ENCODE measurements at regions not wholly inside any gene's neighbourhood (a gene's known extent, or its start where the extent isn't known, plus 50 kb on each side); places are given as distances from the start of the nearest gene placed in this dataset.

DNA sequence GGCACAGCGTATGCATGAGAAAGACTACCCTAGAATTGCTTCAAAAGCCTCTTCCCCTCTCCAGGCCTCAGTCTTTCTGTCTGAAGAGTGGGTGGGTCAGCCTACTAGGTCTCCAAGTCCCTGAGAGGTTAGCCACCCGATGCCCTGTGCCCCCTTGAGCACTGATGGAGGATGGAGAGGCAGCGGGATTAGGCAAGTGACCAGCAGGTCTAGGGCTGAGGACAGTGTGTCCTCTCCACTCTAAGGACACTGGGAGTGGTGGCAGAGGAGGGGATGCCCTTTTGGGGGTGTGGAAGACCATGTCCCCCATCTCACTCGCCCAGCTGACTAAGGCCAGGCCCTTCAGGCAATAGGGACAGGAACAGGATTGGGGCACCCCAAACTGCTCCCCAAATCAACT is 72.2 kb upstream of the WNT11 start:
- Mint-ChIP-seq H3K36me3 (ENCODE audit: low read depth) (no peaks in the 10 kb centered on the region), H3K4me1 (peaks cover 34% of the 10 kb centered on the region), H3K9me3 (peaks cover 22% of the 10 kb centered on the region)

DNA sequence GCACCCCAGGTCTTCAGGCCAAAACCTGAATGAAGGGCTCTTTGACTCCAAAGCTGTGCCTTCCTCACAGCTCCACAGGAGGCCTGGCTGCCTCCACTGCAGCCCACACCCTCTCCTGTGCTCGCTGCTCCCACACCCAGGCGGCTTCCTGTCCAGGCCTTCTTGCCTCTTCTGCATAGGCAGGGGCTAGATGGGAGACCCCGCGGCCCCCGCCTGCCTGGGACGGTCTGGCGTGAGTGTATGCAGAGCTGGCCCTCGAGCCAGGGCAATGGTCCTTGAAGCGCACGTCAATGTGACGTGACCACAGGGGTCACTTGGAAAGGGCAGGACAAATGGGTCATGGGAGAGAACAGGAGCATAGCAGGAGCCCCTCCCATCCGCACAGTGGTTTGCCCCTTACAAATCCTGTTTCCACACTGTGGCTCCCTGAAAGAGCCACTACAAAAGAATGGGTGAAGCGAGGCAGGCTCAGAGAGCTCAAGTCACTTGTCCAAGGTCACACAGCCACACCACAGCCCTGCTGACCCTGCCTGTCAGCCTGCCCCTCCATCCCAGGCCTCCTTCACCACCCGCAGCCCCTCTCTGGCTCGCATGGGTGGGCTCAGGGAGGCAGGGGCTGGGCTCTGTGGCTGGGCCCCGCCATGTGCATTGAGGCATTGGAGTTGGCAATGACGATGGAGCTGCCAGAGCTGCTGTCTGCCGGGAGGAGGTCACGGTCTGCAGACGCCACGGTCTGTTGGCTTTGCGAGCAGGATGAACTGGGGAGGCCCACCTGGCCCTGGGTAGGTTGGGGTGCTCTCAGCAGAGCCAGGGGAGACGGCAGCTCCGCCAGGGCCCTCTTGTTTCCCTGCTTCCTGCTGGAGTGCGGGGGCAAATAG is 71.2 kb upstream of the WNT11 start:
- Mint-ChIP-seq H3K9me3 (peaks cover 26% of the 10 kb centered on the region), H3K4me1 (peaks cover 32% of the 10 kb centered on the region), H3K27me3 (ENCODE audit: low read depth, poor library complexity) (peaks cover 77% of the 10 kb centered on the region), H3K4me3 (no peak overlapping the region), H3K36me3 (ENCODE audit: low read depth) (no peaks in the 10 kb centered on the region), H3K27ac (no peak overlapping the region)
- peak; percentile 39 for DNase-seq
- TF ChIP-seq, protein P1, sequence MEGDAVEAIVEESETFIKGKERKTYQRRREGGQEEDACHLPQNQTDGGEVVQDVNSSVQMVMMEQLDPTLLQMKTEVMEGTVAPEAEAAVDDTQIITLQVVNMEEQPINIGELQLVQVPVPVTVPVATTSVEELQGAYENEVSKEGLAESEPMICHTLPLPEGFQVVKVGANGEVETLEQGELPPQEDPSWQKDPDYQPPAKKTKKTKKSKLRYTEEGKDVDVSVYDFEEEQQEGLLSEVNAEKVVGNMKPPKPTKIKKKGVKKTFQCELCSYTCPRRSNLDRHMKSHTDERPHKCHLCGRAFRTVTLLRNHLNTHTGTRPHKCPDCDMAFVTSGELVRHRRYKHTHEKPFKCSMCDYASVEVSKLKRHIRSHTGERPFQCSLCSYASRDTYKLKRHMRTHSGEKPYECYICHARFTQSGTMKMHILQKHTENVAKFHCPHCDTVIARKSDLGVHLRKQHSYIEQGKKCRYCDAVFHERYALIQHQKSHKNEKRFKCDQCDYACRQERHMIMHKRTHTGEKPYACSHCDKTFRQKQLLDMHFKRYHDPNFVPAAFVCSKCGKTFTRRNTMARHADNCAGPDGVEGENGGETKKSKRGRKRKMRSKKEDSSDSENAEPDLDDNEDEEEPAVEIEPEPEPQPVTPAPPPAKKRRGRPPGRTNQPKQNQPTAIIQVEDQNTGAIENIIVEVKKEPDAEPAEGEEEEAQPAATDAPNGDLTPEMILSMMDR (IDR thresholded peaks at IDR 0.05) = no peak

More for the DNA sequence above, 72.2 kb upstream of the WNT11 start:
- H3K27ac Mint-ChIP-seq = no peak overlapping the region
- TF ChIP-seq, protein P1 (IDR thresholded peaks at IDR 0.05) = no peak
- no peak overlapping the region for H3K4me3 Mint-ChIP-seq
- DNase-seq = no peak
- H3K27me3 Mint-ChIP-seq (ENCODE audit: low read depth, poor library complexity) = peaks cover 78% of the 10 kb centered on the region

DNA sequence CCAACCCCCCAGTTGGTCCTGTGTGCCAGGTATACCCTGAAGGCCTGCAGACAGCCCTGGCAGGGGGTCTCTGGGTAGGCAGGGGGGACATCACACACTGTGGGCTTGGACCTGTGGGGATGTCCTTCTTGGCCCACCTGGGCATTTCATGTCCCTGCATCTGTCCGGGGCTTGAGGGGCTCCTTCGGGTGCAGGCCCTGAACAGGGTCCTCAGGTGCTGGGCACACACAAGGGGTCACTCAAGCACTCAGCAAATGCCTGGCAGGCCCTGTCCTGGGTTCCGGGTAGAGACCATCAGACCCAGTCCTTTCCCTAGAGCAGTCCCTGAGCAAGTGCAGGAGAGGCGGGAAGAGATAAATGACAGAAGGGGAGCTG is 70.5 kb upstream of the WNT11 start:
- H3K9me3 Mint-ChIP-seq = peaks cover 26% of the 10 kb centered on the region

DNA sequence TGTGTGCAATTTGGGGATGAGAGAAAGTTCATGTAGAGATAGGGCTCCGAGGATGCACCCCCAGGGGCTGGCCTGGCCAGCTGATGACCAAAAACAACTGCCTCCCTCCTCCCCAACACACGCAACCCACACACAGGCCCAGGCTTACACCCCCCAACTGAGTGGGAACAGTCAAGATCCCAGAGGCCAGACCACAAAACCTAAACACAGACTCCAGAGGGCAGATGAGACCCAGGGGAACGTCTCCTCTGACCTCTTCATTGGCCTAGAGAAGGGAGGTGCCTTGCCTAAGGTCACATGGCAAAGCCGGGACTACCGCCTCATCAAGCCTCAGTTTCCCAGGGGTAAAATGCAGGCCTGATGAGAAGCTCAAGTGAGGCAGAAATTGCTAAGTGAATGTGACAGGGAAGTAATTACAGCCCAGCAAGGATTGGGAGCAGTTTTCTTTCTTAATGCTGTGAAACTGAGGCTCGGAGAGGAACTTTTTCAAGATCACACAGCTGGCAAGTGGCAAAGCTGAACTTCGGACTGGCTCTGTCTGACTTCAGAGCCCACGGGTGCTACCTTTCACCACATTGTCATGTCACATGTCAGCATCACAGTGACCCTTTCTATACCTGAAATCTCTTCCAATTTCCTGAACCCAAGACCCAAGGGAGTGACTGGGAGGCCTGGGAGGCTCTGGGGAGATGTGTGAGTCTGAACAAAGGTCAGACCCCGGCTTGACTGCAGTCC is 69.9 kb upstream of the WNT11 start:
- Mint-ChIP-seq H3K9me3 (peaks cover 26% of the 10 kb centered on the region), H3K4me1 (peaks cover 25% of the 10 kb centered on the region), H3K27ac (peak overlapping the region; percentile 60), H3K36me3 (ENCODE audit: low read depth) (no peaks in the 10 kb centered on the region), H3K4me3 (no peak overlapping the region), H3K27me3 (ENCODE audit: low read depth, poor library complexity) (peaks cover 72% of the 10 kb centered on the region)
- TF ChIP-seq, protein P1 (IDR thresholded peaks at IDR 0.05) = no peak
- DNase-seq = no peak

More for the DNA sequence above, 70.5 kb upstream of the WNT11 start:
- no peak overlapping the region for H3K27ac Mint-ChIP-seq
- no peak for DNase-seq
- peaks cover 72% of the 10 kb centered on the region for H3K27me3 Mint-ChIP-seq (ENCODE audit: low read depth, poor library complexity)
- TF ChIP-seq, protein P1 (IDR thresholded peaks at IDR 0.05) = no peak
- peaks cover 25% of the 10 kb centered on the region for H3K4me1 Mint-ChIP-seq
- no peaks in the 10 kb centered on the region for H3K36me3 Mint-ChIP-seq (ENCODE audit: low read depth)
- no peak overlapping the region for H3K4me3 Mint-ChIP-seq

DNA sequence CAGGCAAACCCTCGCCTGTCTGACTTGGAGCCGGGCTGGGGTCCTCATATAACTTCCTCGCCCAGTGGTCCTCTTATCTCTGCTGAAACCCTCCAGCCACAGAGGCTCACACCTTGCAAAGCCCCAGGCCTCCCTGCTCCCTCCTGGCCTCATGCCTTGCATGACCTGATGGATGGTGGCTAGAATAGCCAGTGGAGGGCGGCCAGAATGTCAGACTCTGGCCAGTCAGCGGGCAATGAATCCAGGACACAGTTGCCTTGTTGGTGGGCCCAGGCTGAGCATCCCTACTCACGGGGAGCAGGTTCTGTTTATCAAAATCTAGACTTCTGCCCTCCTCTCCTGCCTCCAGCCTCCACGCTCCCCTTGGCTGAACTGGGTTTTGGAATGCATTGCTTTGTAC is 69.1 kb upstream of the WNT11 start:
- H3K4me3 Mint-ChIP-seq = no peak overlapping the region
- peaks cover 26% of the 10 kb centered on the region for H3K9me3 Mint-ChIP-seq
- H3K36me3 Mint-ChIP-seq (ENCODE audit: low read depth) = no peaks in the 10 kb centered on the region
- TF ChIP-seq, protein P1 (IDR thresholded peaks at IDR 0.05) = no peak
- H3K4me1 Mint-ChIP-seq = peaks cover 25% of the 10 kb centered on the region
- H3K27ac Mint-ChIP-seq = peak overlapping the region; percentile 60
- no peak for DNase-seq
- peaks cover 71% of the 10 kb centered on the region for H3K27me3 Mint-ChIP-seq (ENCODE audit: low read depth, poor library complexity)

All from nephron progenitor cell (in vitro differentiated cells).